Smooth muscle cell (in vitro differentiated cells): ENCODE measurements at regions not wholly inside any gene's neighbourhood (a gene's known extent, or its start where the extent isn't known, plus 50 kb on each side); places are given as distances from the start of the nearest gene placed in this dataset.
A peak's percentile ranks its signal among the peaks of the same experiment; 100 is the strongest.

Source experiments
- DNase-seq: peaks from one replicate; lab custom pipeline; 2025; ENCODE audit not compliant: unreplicated experiment; lab: John Stamatoyannopoulos, UW
- H2AFZ ChIP-seq: fragments of 200-600 bp; sonication (generic); 2 replicates; pipeline ENCODE4 v1.6.0; 2016; ENCODE audit warnings: antibody characterized with exemption, low read depth, mild to moderate bottlenecking
- H3F3A ChIP-seq: fragments of 200-600 bp; sonication (generic); 2 replicates; pipeline ENCODE4 v1.6.0; 2017; ENCODE audit warnings: antibody characterized with exemption, low read depth
- H3K27ac ChIP-seq: fragments of 200-600 bp; sonication (generic); 2 replicates; pipeline ENCODE4 v1.5.1; 2016; ENCODE audit warnings: low read depth, mild to moderate bottlenecking
- H3K27me3 ChIP-seq: fragments of 200-600 bp; sonication (generic); 2 replicates; pipeline ENCODE4 v1.6.1; 2016; ENCODE audit warnings: low read depth, mild to moderate bottlenecking
- H3K36me3 ChIP-seq: fragments of 200-600 bp; sonication (generic); 2 replicates; pipeline ENCODE4 v1.5.1; 2016; ENCODE audit warnings: low read depth
- H3K4me1 ChIP-seq: fragments of 200-600 bp; sonication (generic); 2 replicates; pipeline ENCODE4 v1.5.1; 2016; ENCODE audit warnings: low read depth
- H3K4me2 ChIP-seq: fragments of 200-600 bp; sonication (generic); 2 replicates; pipeline ENCODE4 v1.6.0; 2016; ENCODE audit warnings: mild to moderate bottlenecking
- H3K4me3 ChIP-seq: fragments of 200-600 bp; sonication (generic); 2 replicates; pipeline ENCODE4 v1.5.1; 2016; ENCODE audit warnings: mild to moderate bottlenecking
- H3K79me2 ChIP-seq: fragments of 200-600 bp; sonication (generic); 2 replicates; pipeline ENCODE4 v1.6.0; 2016; ENCODE audit warnings: low read depth, mild to moderate bottlenecking
- H3K9ac ChIP-seq: fragments of 200-600 bp; sonication (generic); 2 replicates; pipeline ENCODE4 v1.6.0; 2016; ENCODE audit warnings: low read depth
- H3K9me3 ChIP-seq: fragments of 200-600 bp; sonication (generic); replicated peaks from 2 replicates; pipeline ENCODE4 v1.5.1; 2016; ENCODE audit warnings: low read depth
- H4K20me1 ChIP-seq: fragments of 200-600 bp; sonication (generic); 2 replicates; pipeline ENCODE4 v1.6.0; 2016; ENCODE audit warnings: low read depth
- WGBS: methylation state at CpG from one replicate; pipeline ENCODE4 v1.1.7; 2016; ENCODE audit warnings: low lambda C conversion rate; 5-methylcytosine and 5-hydroxymethylcytosine counted together
- TF ChIP-seq, protein P1 (sequence below): fragments of 200-600 bp; sonication (generic); IDR thresholded peaks from 2 replicates; pipeline ENCODE4 v1.5.1; 2017; ENCODE audit warnings: borderline replicate concordance, mild to moderate bottlenecking, antibody characterized with exemption; ENCODE audit not compliant: insufficient read depth, poor library complexity, severe bottlenecking

DNA sequence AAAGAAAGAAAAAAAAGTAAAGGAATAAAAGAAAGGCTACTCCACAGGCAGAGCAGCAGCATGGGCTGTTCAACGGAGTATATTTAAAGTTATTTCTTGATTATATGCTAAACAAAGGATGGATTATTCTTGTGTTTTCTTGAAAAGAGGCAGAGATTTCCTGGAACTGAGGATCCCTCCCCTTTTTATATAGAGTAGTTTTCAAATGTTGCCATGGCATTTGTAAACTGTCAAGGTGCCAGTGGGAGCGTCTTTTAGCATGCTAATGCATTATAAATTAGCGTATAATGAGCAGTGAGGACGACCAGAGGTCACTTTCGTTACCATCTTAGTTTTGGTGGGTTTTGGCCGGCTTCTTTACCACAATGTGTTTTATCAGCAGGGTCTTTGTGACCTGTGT is 383.0 kb downstream of the PCNX1 start:
- no peak overlapping the region for H3K4me2 ChIP-seq
- H3K79me2 ChIP-seq, result no peaks in the 10 kb centered on the region
- no peak overlapping the region for H3K9ac ChIP-seq
- 94% methylated on average over 6 of the region's 6 CpGs for WGBS
- H4K20me1 ChIP-seq, result no peaks in the 10 kb centered on the region
- H3K4me1 ChIP-seq, result no peaks in the 10 kb centered on the region
- H3K36me3 ChIP-seq, result no peaks in the 10 kb centered on the region
- no peaks in the 10 kb centered on the region for H3F3A ChIP-seq
- H3K27me3 ChIP-seq, result no peaks in the 10 kb centered on the region
- no peak overlapping the region for H2AFZ ChIP-seq
- H3K4me3 ChIP-seq, result no peak overlapping the region
- no peak for DNase-seq
- peak overlapping the region; percentile 78 for H3K27ac ChIP-seq
- no peaks in the 10 kb centered on the region for H3K9me3 ChIP-seq
- TF ChIP-seq, protein P1, sequence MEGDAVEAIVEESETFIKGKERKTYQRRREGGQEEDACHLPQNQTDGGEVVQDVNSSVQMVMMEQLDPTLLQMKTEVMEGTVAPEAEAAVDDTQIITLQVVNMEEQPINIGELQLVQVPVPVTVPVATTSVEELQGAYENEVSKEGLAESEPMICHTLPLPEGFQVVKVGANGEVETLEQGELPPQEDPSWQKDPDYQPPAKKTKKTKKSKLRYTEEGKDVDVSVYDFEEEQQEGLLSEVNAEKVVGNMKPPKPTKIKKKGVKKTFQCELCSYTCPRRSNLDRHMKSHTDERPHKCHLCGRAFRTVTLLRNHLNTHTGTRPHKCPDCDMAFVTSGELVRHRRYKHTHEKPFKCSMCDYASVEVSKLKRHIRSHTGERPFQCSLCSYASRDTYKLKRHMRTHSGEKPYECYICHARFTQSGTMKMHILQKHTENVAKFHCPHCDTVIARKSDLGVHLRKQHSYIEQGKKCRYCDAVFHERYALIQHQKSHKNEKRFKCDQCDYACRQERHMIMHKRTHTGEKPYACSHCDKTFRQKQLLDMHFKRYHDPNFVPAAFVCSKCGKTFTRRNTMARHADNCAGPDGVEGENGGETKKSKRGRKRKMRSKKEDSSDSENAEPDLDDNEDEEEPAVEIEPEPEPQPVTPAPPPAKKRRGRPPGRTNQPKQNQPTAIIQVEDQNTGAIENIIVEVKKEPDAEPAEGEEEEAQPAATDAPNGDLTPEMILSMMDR, result no peak

GRCh38 chr14:71290960-71291466 is 383.8 kb downstream of the PCNX1 start:
- Histone ChIP-seq H3F3A (no peaks in the 10 kb centered on the region), H2AFZ (no peak overlapping the region), H3K79me2 (no peaks in the 10 kb centered on the region), H3K9me3 (no peaks in the 10 kb centered on the region), H3K36me3 (no peaks in the 10 kb centered on the region), H3K9ac (no peak overlapping the region), H3K4me3 (no peak overlapping the region), H3K4me1 (no peaks in the 10 kb centered on the region), H4K20me1 (no peaks in the 10 kb centered on the region), H3K4me2 (no peak overlapping the region), H3K27me3 (no peaks in the 10 kb centered on the region), H3K27ac (peak overlapping the region; percentile 78)
- TF ChIP-seq, protein P1, result no peak
- WGBS, result 51% methylated on average over 4 of the region's 4 CpGs
- DNase-seq, result no peak

DNA sequence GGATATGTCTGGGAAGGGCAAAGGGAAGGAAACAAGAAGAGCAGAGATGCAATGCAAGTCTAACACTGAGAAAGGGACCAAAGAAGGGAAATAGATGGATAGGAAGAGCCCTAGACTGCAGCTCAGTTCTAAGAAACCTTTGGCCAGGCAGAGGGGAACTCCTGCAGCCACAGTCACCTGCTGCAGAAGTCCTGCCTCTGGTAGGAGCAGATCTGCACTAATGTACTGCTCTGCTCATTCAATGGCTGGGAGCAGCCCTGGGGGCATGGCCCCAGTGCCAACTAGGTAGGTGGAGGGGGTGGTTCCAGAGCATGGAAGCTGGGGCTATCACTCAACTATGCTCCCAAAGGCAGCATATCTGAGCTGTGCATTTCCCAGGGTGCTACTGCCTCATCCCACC is 388.9 kb downstream of the PCNX1 start:
- H3K4me1 ChIP-seq, result no peaks in the 10 kb centered on the region
- no peak overlapping the region for H2AFZ ChIP-seq
- H3K36me3 ChIP-seq, result no peaks in the 10 kb centered on the region
- TF ChIP-seq, protein P1, result no peak
- H4K20me1 ChIP-seq, result no peaks in the 10 kb centered on the region
- H3K4me3 ChIP-seq, result no peak overlapping the region
- H3K9ac ChIP-seq, result no peak overlapping the region
- no peaks in the 10 kb centered on the region for H3K27me3 ChIP-seq
- no peak for DNase-seq
- H3K27ac ChIP-seq, result no peak overlapping the region
- H3K4me2 ChIP-seq, result no peak overlapping the region
- H3K9me3 ChIP-seq, result no peaks in the 10 kb centered on the region
- H3F3A ChIP-seq, result no peaks in the 10 kb centered on the region
- H3K79me2 ChIP-seq, result no peaks in the 10 kb centered on the region

DNA sequence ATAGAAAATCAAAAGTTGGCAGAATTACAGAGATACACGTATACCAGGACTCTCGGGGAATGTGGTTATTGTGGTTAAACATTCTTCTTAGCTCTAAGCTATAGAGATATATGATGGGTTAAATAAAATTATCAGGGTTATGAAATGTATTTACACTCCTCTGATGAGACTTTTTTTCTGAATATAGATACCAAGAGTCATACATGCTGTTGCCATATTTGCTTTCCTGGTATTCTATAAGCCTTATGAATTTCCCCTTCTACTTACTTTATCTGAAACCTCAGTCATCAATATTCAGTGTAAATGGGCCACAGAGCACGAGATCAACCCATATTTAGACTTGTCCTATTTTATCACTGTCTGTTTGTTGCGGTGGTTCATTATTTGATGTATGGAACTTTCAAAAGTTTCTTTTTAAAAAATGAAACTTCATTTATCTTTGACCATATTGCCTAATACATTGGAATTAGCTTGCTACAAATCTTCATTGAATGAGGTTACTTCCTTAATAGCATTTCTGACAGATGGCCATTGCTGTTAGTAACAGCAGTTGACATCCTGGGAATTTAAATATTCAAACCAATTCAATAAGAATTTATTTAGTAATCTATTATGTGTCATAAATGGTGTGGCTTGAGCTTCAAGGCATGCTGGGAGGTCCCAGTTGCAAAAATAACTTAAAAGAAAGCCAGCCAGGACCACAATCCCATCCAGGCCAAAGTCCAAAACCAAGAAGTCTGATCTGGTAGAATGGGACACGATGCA is 393.5 kb downstream of the PCNX1 start:
- no peaks in the 10 kb centered on the region for H3K36me3 ChIP-seq
- 92% methylated on average over 5 of the region's 5 CpGs for WGBS
- no peaks in the 10 kb centered on the region for H3K27me3 ChIP-seq
- no peaks in the 10 kb centered on the region for H3K79me2 ChIP-seq
- H3K4me2 ChIP-seq, result no peak overlapping the region
- H3K27ac ChIP-seq, result no peak overlapping the region
- H3K9me3 ChIP-seq, result no peaks in the 10 kb centered on the region
- H3K4me1 ChIP-seq, result no peaks in the 10 kb centered on the region
- no peak overlapping the region for H2AFZ ChIP-seq
- DNase-seq, result no peak
- no peak overlapping the region for H3K9ac ChIP-seq
- no peaks in the 10 kb centered on the region for H3F3A ChIP-seq
- TF ChIP-seq, protein P1, result no peak
- no peak overlapping the region for H3K4me3 ChIP-seq
- H4K20me1 ChIP-seq, result no peaks in the 10 kb centered on the region
